H9 (cell line): ENCODE measurements at regions not wholly inside any gene's neighbourhood (a gene's known extent, or its start where the extent isn't known, plus 50 kb on each side); places are given as distances from the start of the nearest gene placed in this dataset.

Experiments used
- DNase-seq: peaks from one replicate; pipeline ENCODE4 v3.0.0-alpha.2; 2017
- H2AFZ ChIP-seq: one replicate; pipeline ENCODE4 v1.6.1; 2013; ENCODE audit warnings: mild to moderate bottlenecking, low read length, control low read depth, moderate library complexity
- H2AK5ac ChIP-seq: 2 replicates; pipeline ENCODE4 v1.6.1; 2013; ENCODE audit warnings: low read length, control low read depth, mixed read lengths; ENCODE audit not compliant: insufficient read length
- H2BK120ac ChIP-seq: one replicate; pipeline ENCODE4 v1.6.1; 2013; ENCODE audit warnings: low read depth, mild to moderate bottlenecking, low read length, control low read depth, inconsistent platforms; ENCODE audit not compliant: poor library complexity, severe bottlenecking
- H2BK12ac ChIP-seq: 2 replicates; pipeline ENCODE4 v1.6.1; 2013; ENCODE audit warnings: low read length, control low read depth, mixed read lengths, low read depth; ENCODE audit not compliant: insufficient read length
- H2BK15ac ChIP-seq: 2 replicates; pipeline ENCODE4 v1.6.1; 2013; ENCODE audit warnings: low read depth, low read length, control low read depth
- H2BK20ac ChIP-seq: one replicate; pipeline ENCODE4 v1.6.1; 2013; ENCODE audit warnings: low read depth, mild to moderate bottlenecking, low read length, control low read depth, inconsistent platforms; ENCODE audit not compliant: poor library complexity, severe bottlenecking
- H2BK5ac ChIP-seq: 2 replicates; pipeline ENCODE4 v1.6.1; 2013; ENCODE audit warnings: low read length, control low read depth, mixed read lengths; ENCODE audit not compliant: insufficient read length
- H3K14ac ChIP-seq: 2 replicates; pipeline ENCODE4 v1.6.1; 2013; ENCODE audit warnings: low read length, control low read depth; ENCODE audit not compliant: insufficient read depth
- H3K18ac ChIP-seq: 2 replicates; pipeline ENCODE4 v1.6.1; 2013; ENCODE audit warnings: low read depth, mild to moderate bottlenecking, mixed read lengths, low read length, control low read depth; ENCODE audit not compliant: insufficient read length
- H3K23ac ChIP-seq: 2 replicates; pipeline ENCODE4 v1.6.1; 2013; ENCODE audit warnings: low read length, control low read depth, mixed read lengths, low read depth; ENCODE audit not compliant: insufficient read length
- H3K23me2 ChIP-seq: 2 replicates; pipeline ENCODE4 v1.6.1; 2013; ENCODE audit warnings: low read depth, mild to moderate bottlenecking, mixed read lengths, low read length, control low read depth; ENCODE audit not compliant: insufficient read length, poor library complexity, severe bottlenecking
- H3K27ac ChIP-seq: 2 replicates; pipeline ENCODE4 v1.5.1; 2013; ENCODE audit warnings: low read length, control low read depth, mixed read lengths, low read depth; ENCODE audit not compliant: insufficient read length
- H3K27me3 ChIP-seq: 2 replicates; pipeline ENCODE4 v1.6.1; 2013; ENCODE audit warnings: low read length, control low read depth, inconsistent platforms; ENCODE audit not compliant: insufficient read depth
- H3K4ac ChIP-seq: 2 replicates; pipeline ENCODE4 v1.6.1; 2013; ENCODE audit warnings: low read depth, mild to moderate bottlenecking, control low read depth, inconsistent platforms, low read length, moderate library complexity
- H3K4me1 ChIP-seq: 2 replicates; pipeline ENCODE4 v1.6.1; 2013; ENCODE audit warnings: low read length, control low read depth, inconsistent platforms; ENCODE audit not compliant: insufficient read depth
- H3K4me2 ChIP-seq: 2 replicates; pipeline ENCODE4 v1.6.1; 2013; ENCODE audit warnings: low read length, control low read depth, mixed read lengths; ENCODE audit not compliant: insufficient read length, insufficient read depth
- H3K56ac ChIP-seq: 2 replicates; pipeline ENCODE4 v1.6.1; 2013; ENCODE audit warnings: low read depth, mild to moderate bottlenecking, mixed read lengths, low read length, control low read depth; ENCODE audit not compliant: insufficient read length
- H3K79me1 ChIP-seq: 2 replicates; pipeline ENCODE4 v1.6.1; 2013; ENCODE audit warnings: low read depth, mild to moderate bottlenecking, moderate library complexity, low read length, control low read depth, inconsistent platforms; ENCODE audit not compliant: insufficient read depth, poor library complexity, severe bottlenecking
- H3K79me2 ChIP-seq: 2 replicates; pipeline ENCODE4 v1.6.1; 2013; ENCODE audit warnings: low read length, control low read depth, inconsistent platforms; ENCODE audit not compliant: insufficient read depth
- H3K9ac ChIP-seq: 2 replicates; pipeline ENCODE4 v1.6.1; 2013; ENCODE audit warnings: low read length, control low read depth, mixed read lengths; ENCODE audit not compliant: insufficient read length; ENCODE audit errors: extremely low read depth
- H3K9me3 ChIP-seq: one replicate; pipeline ENCODE4 v1.6.1; 2013; ENCODE audit warnings: low read depth, low read length, inconsistent platforms; ENCODE audit not compliant: control insufficient read depth
- H3T11ph ChIP-seq: one replicate; pipeline ENCODE4 v1.6.1; 2013; ENCODE audit warnings: mild to moderate bottlenecking, low read length, control low read depth, inconsistent platforms
- H4K20me1 ChIP-seq: one replicate; pipeline ENCODE4 v1.6.1; 2013; ENCODE audit not compliant: control insufficient read depth, insufficient read length, insufficient read depth
- H4K5ac ChIP-seq: 2 replicates; pipeline ENCODE4 v1.6.1; 2013; ENCODE audit warnings: low read depth, mild to moderate bottlenecking, mixed read lengths, low read length, control low read depth; ENCODE audit not compliant: insufficient read length
- H4K8ac ChIP-seq: replicated peaks from 2 replicates; pipeline ENCODE4 v1.6.1; 2013; ENCODE audit warnings: low read length, control low read depth, mixed read lengths, low read depth; ENCODE audit not compliant: insufficient read length
- H4K91ac ChIP-seq: 2 replicates; pipeline ENCODE4 v1.6.1; 2013; ENCODE audit warnings: low read depth, mild to moderate bottlenecking, moderate library complexity, mixed read lengths, low read length, control low read depth; ENCODE audit not compliant: insufficient read length
- H3K27ac Mint-ChIP-seq, 3 experiments: 2 replicates in 2 of 3; 3 replicates in 1 of 3; pipeline ENCODE4 v1.8.0; 2020 to 2021; ENCODE audit warnings: mixed read lengths in 3 of 3, mild to moderate bottlenecking in 1 of 3, moderate library complexity in 1 of 3
- H3K27me3 Mint-ChIP-seq: 2 replicates; pipeline ENCODE4 v1.8.0; 2021; ENCODE audit warnings: low read depth, mild to moderate bottlenecking, moderate library complexity, mixed read lengths
- H3K36me3 Mint-ChIP-seq, 3 experiments: 2 replicates in 2 of 3; 3 replicates in 1 of 3; pipeline ENCODE4 v1.8.0; 2020 to 2021; ENCODE audit warnings: low read depth in 3 of 3, mixed read lengths in 3 of 3; ENCODE audit not compliant: insufficient read depth in 1 of 3
- H3K4me1 Mint-ChIP-seq, 2 experiments: 2 replicates each; pipeline ENCODE4 v1.8.0; 2020; ENCODE audit warnings: mixed read lengths in 2 of 2
- H3K4me3 Mint-ChIP-seq, 2 experiments: 2 replicates in 1 of 2; 3 replicates in 1 of 2; pipeline ENCODE4 v1.8.0; 2020 to 2021; ENCODE audit warnings: mild to moderate bottlenecking in 2 of 2, mixed read lengths in 2 of 2, moderate library complexity in 1 of 2
- H3K9me3 Mint-ChIP-seq, 2 experiments: 2 replicates in 1 of 2; 3 replicates in 1 of 2; pipeline ENCODE4 v1.8.0; 2020; ENCODE audit warnings: mild to moderate bottlenecking in 2 of 2, mixed read lengths in 2 of 2, moderate library complexity in 1 of 2
- CTCF ChIP-seq: fragments of 200-600 bp; sonication (generic); conservative IDR thresholded peaks from 3 replicates; pipeline ENCODE4 v1.8.0; 2021; ENCODE audit warnings: antibody characterized with exemption, mild to moderate bottlenecking
- WGBS: extraction: QIAGEN DNeasy Blood & Tissue Kit; methylation state at CpG from one replicate; pipeline ENCODE4 v1.1.7; 2013; ENCODE audit warnings: missing lambda C conversion rate, low lambda C conversion rate, mixed read lengths; ENCODE audit not compliant: insufficient read length; ENCODE audit errors: extremely low coverage; 5-methylcytosine and 5-hydroxymethylcytosine counted together

- Mint-ChIP-seq H3K27me3 (peaks cover 15% of the 10 kb centered on the region), H3K9me3 (no peaks in the 10 kb centered on the region), H3K27ac (0 out of 7 replicates have a peak overlapping the region, but pooled peaks of 1 of the 3 experiments have one; percentile 49), H3K4me1 (no peaks in the 10 kb centered on the region), H3K36me3 (no peaks in the 10 kb centered on the region), H3K4me3 (no peak overlapping the region)
- no peak overlapping the region for H2BK15ac ChIP-seq
- no peak overlapping the region for H3K4ac ChIP-seq
- H3K27me3 ChIP-seq: no peaks in the 10 kb centered on the region
- H3K4me2 ChIP-seq: no peak overlapping the region
- H2AFZ ChIP-seq: no peak overlapping the region
- no peak overlapping the region for H2BK5ac ChIP-seq
- no peaks in the 10 kb centered on the region for H3K9me3 ChIP-seq
- no peak overlapping the region for H2BK120ac ChIP-seq
- WGBS: no CpG with 5 or more reads among the region's 4 CpGs
- no peaks in the 10 kb centered on the region for H3K23me2 ChIP-seq
- no peak overlapping the region for H3T11ph ChIP-seq
- H3K9ac ChIP-seq: no peak overlapping the region
- no peaks in the 10 kb centered on the region for H3K4me1 ChIP-seq
- H2AK5ac ChIP-seq: no peak overlapping the region
- no peak for DNase-seq
- no peak overlapping the region for H3K27ac ChIP-seq
- H3K79me2 ChIP-seq: no peaks in the 10 kb centered on the region
- H3K56ac ChIP-seq: no peak overlapping the region
- H4K5ac ChIP-seq: no peak overlapping the region
- H4K20me1 ChIP-seq: no peaks in the 10 kb centered on the region
- H3K79me1 ChIP-seq: no peaks in the 10 kb centered on the region
- no peak for TF ChIP-seq CTCF
- H4K8ac ChIP-seq: no peak overlapping the region
- no peak overlapping the region for H3K18ac ChIP-seq
- no peak overlapping the region for H3K23ac ChIP-seq
- no peak overlapping the region for H3K14ac ChIP-seq
- no peak overlapping the region for H2BK20ac ChIP-seq
- no peak overlapping the region for H2BK12ac ChIP-seq
- H4K91ac ChIP-seq: no peak overlapping the region
These were observed 144.9 kb upstream of the TWIST2 start for GRCh38 chr2:238703053-238703415.
